RWPE2 (cell line): ENCODE measurements at regions not wholly inside any gene's neighbourhood (a gene's known extent, or its start where the extent isn't known, plus 50 kb on each side); places are given as distances from the start of the nearest gene placed in this dataset.

Experiments used
- ATAC-seq: fragments of 200-7000 bp; cut with Tn5 transposase; 3 replicates; pipeline ENCODE4 v1.9.1; 2021; ENCODE audit warnings: low read depth
- DNase-seq: peaks from one replicate; pipeline ENCODE4 v3.0.0-alpha.2; 2020; ENCODE audit warnings: low spot score
- H3K27ac ChIP-seq: fragments of 450-650 bp; 2 replicates; pipeline ENCODE4 v1.5.1; 2017; ENCODE audit warnings: mild to moderate bottlenecking; ENCODE audit not compliant: poor library complexity, severe bottlenecking
- H3K27me3 ChIP-seq: fragments of 250-450 bp; sonication (Bioruptor Pico); 2 replicates; pipeline ENCODE4 v1.5.1; 2021; ENCODE audit warnings: mild to moderate bottlenecking, moderate library complexity; ENCODE audit not compliant: insufficient read depth, poor library complexity, severe bottlenecking
- H3K36me3 ChIP-seq: fragments of 250-450 bp; sonication (Bioruptor Pico); 2 replicates; pipeline ENCODE4 v1.5.1; 2020; ENCODE audit warnings: low read depth, mild to moderate bottlenecking, moderate library complexity
- H3K4me1 ChIP-seq: fragments of 250-450 bp; sonication (Bioruptor Pico); 2 replicates; pipeline ENCODE4 v1.5.1; 2021; ENCODE audit warnings: mild to moderate bottlenecking, moderate library complexity; ENCODE audit not compliant: insufficient read depth, poor library complexity, severe bottlenecking
- H3K4me3 ChIP-seq: fragments of 250-450 bp; sonication (Bioruptor Pico); 2 replicates; pipeline ENCODE4 v1.5.1; 2021; ENCODE audit warnings: mild to moderate bottlenecking, moderate library complexity; ENCODE audit not compliant: severe bottlenecking
- H3K9me3 ChIP-seq: fragments of 250-450 bp; sonication (Bioruptor Pico); 2 replicates; pipeline ENCODE4 v1.5.1; 2021; ENCODE audit warnings: mild to moderate bottlenecking, moderate library complexity; ENCODE audit not compliant: severe bottlenecking
- TF ChIP-seq, protein P1 (sequence below): fragments of 450-650 bp; IDR thresholded peaks from one replicate; pipeline ENCODE4 v1.5.1; 2017; ENCODE audit warnings: mild to moderate bottlenecking, moderate library complexity; ENCODE audit not compliant: poor library complexity, severe bottlenecking

DNA sequence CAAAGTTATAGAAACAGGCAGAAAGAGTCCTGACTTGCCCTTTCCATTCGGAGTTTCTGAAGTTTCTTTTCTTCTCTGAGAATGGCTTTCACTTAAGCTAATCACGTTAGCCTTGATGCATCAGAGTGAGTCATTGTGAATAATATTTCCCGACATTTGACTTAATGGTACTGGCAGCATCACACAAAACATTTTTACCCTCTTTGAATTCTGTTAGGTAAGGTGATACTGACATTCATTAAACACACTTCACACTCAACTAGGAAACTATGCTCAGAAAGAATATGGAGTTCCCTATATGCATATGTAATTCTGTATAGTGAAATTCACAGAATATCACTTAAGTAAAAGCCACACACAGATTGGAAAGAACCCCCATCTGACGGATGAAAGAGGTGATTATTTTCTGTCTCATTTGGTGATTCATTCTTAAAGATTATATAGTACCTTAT, 120.8 kb upstream of the ARHGAP20 start:
- Histone ChIP-seq H3K27ac (peak overlapping the region; percentile 38), H3K9me3 (no peaks in the 10 kb centered on the region), H3K27me3 (no peaks in the 10 kb centered on the region), H3K4me3 (no peak overlapping the region), H3K36me3 (no peaks in the 10 kb centered on the region), H3K4me1 (peaks cover 21% of the 10 kb centered on the region)
- TF ChIP-seq, protein P1, sequence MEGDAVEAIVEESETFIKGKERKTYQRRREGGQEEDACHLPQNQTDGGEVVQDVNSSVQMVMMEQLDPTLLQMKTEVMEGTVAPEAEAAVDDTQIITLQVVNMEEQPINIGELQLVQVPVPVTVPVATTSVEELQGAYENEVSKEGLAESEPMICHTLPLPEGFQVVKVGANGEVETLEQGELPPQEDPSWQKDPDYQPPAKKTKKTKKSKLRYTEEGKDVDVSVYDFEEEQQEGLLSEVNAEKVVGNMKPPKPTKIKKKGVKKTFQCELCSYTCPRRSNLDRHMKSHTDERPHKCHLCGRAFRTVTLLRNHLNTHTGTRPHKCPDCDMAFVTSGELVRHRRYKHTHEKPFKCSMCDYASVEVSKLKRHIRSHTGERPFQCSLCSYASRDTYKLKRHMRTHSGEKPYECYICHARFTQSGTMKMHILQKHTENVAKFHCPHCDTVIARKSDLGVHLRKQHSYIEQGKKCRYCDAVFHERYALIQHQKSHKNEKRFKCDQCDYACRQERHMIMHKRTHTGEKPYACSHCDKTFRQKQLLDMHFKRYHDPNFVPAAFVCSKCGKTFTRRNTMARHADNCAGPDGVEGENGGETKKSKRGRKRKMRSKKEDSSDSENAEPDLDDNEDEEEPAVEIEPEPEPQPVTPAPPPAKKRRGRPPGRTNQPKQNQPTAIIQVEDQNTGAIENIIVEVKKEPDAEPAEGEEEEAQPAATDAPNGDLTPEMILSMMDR = no peak
- ATAC-seq (peak; percentile 78), DNase-seq (no peak)

DNA sequence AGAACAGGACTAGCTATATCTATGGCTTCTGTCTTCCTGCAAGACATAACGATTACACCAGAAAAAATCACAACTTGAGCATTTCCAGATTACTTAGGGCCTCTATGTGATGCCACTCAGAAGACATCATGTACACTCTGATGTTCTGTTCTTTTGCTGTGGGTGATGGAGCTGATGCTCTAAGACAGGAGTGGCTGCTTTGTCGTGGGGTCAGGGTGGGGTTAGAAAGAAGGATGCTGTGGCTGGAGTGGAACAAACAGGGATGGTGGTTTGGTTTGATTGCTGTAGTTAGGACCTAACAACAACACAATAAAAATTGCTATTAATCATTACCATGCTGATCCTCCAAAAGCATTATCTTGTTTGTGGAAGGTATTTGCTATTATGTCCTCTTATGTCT, 120.3 kb upstream of the ARHGAP20 start:
- TF ChIP-seq, protein P1 = no peak
- no peak for DNase-seq

DNA sequence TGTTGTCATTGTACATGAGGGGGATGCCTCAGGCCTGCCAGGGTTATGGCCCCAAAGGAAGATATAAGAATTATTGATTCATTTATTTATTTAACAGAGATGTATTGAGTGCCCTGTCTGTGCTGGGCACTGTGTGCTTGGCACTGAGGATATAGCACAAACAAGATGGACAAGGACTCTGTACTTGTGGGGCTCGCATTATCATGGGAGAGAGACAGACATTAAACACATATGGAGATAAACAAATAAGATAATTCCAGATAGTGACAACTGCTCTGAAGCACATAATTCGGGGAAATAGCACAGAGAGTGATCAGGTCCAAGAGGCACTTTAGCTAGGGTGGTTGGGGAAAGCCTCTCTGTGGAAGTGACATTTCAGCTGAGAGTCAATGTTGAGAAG, 119.8 kb upstream of the ARHGAP20 start:
- ATAC-seq (no peak), DNase-seq (no peak)
- no peak overlapping the region for H3K4me3 ChIP-seq
- no peaks in the 10 kb centered on the region for H3K27me3 ChIP-seq
- TF ChIP-seq, protein P1 = no peak
- no peaks in the 10 kb centered on the region for H3K9me3 ChIP-seq
- no peaks in the 10 kb centered on the region for H3K36me3 ChIP-seq
- H3K4me1 ChIP-seq = peaks cover 21% of the 10 kb centered on the region
- H3K27ac ChIP-seq = peak overlapping the region; percentile 38

More for the DNA sequence above, 120.3 kb upstream of the ARHGAP20 start:
- peaks cover 21% of the 10 kb centered on the region for H3K4me1 ChIP-seq
- no peaks in the 10 kb centered on the region for H3K27me3 ChIP-seq
- H3K27ac ChIP-seq = peak overlapping the region; percentile 38
- peak; percentile 17; the same call in 2 of the 3 replicates for ATAC-seq
- no peak overlapping the region for H3K4me3 ChIP-seq
- no peaks in the 10 kb centered on the region for H3K9me3 ChIP-seq
- H3K36me3 ChIP-seq = no peaks in the 10 kb centered on the region

DNA sequence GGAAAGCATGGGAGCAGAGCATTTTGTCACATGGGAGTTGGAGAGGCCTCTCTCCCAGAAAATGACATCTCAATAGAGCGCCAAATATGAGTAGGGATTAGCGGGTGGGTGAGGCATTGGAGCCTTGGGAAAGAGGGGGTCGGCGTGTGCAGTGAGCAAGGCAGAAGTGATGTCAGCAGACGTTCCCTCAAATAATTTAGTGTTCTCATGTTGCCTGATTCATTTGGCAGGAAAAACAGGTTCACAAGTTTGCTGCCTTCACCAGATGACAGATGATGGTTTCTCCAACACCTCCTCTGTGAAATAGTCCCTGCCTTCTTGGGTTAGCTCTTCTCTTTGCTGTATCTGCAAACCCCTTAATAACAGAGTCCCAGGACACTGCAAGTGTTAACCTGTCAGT, 118.5 kb upstream of the ARHGAP20 start:
- Histone ChIP-seq H3K27ac (no peak overlapping the region), H3K9me3 (no peaks in the 10 kb centered on the region), H3K27me3 (no peaks in the 10 kb centered on the region), H3K4me1 (peaks cover 21% of the 10 kb centered on the region), H3K4me3 (no peak overlapping the region), H3K36me3 (no peaks in the 10 kb centered on the region)
- ATAC-seq (no peak), DNase-seq (no peak)
- TF ChIP-seq, protein P1 = no peak

DNA sequence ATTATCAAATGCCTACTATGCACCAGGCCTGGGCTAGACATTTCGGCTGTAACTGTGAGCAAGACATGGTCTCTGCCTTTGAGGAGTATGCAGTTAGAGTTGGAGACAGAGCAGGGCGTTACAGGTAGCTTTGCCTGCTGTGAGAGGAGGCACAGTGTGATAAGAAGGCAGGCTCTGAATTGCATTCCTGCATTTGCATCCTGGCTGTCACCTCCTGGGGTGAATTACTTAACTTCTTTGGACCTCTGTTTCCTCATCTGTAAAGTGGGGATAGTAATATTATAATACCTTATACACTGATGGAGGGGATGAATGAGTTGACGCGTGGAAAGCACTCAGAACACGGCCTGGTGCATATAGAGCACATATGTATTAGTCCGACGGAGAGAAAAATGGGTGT, 118.1 kb upstream of the ARHGAP20 start:
- TF ChIP-seq, protein P1 = no peak
- no peak for ATAC-seq
- no peaks in the 10 kb centered on the region for H3K36me3 ChIP-seq
- DNase-seq = no peak
- no peaks in the 10 kb centered on the region for H3K27me3 ChIP-seq
- no peak overlapping the region for H3K27ac ChIP-seq
- no peak overlapping the region for H3K4me3 ChIP-seq
- H3K9me3 ChIP-seq = no peaks in the 10 kb centered on the region
- H3K4me1 ChIP-seq = peaks cover 21% of the 10 kb centered on the region
